GM23338 (cell line): ENCODE measurements at regions not wholly inside any gene's neighbourhood (a gene's known extent, or its start where the extent isn't known, plus 50 kb on each side); places are given as distances from the start of the nearest gene placed in this dataset.

Source experiments
- ATAC-seq: fragments of 200-7000 bp; cut with Tn5 transposase; 3 replicates; pipeline ENCODE4 v1.9.1; 2020
- DNase-seq: peaks from one replicate; pipeline ENCODE4 v3.0.0-alpha.2; 2015; ENCODE audit warnings: low spot score
- H2AFZ ChIP-seq: fragments of 200-600 bp; sonication (generic); 2 replicates; pipeline ENCODE4 v1.8.0; 2016; ENCODE audit warnings: antibody characterized with exemption, mild to moderate bottlenecking, moderate library complexity
- H3F3A ChIP-seq: fragments of 200-600 bp; sonication (generic); replicated peaks from 2 replicates; pipeline ENCODE4 v1.8.0; 2017; ENCODE audit warnings: antibody characterized with exemption, mixed run types, low read depth
- H3K27ac ChIP-seq: fragments of 200-600 bp; sonication (generic); 2 replicates; pipeline ENCODE4 v1.6.1; 2016; ENCODE audit warnings: low read depth
- H3K27me3 ChIP-seq: fragments of 200-600 bp; sonication (generic); 2 replicates; pipeline ENCODE4 v1.8.0; 2016; ENCODE audit warnings: mild to moderate bottlenecking, mixed run types, moderate library complexity; ENCODE audit not compliant: insufficient read depth
- H3K36me3 ChIP-seq: fragments of 200-600 bp; sonication (generic); 2 replicates; pipeline ENCODE4 v1.8.0; 2016; ENCODE audit warnings: mild to moderate bottlenecking; ENCODE audit not compliant: insufficient read depth
- H3K4me1 ChIP-seq: fragments of 200-600 bp; sonication (generic); 2 replicates; pipeline ENCODE4 v1.8.0; 2016; ENCODE audit warnings: mild to moderate bottlenecking, moderate library complexity; ENCODE audit not compliant: insufficient read depth
- H3K4me2 ChIP-seq: fragments of 200-600 bp; sonication (generic); 2 replicates; pipeline ENCODE4 v1.7.1; 2017; ENCODE audit warnings: mixed run types
- H3K4me3 ChIP-seq: fragments of 200-600 bp; sonication (generic); 2 replicates; pipeline ENCODE4 v1.6.1; 2016; ENCODE audit warnings: mixed run types
- H3K79me2 ChIP-seq: fragments of 200-600 bp; sonication (generic); replicated peaks from 2 replicates; pipeline ENCODE4 v1.8.0; 2017; ENCODE audit warnings: mild to moderate bottlenecking; ENCODE audit not compliant: insufficient read depth
- H3K9me2 ChIP-seq: fragments of 200-600 bp; sonication (generic); 2 replicates; pipeline ENCODE4 v1.8.0; 2017; ENCODE audit not compliant: insufficient read depth
- H4K20me1 ChIP-seq: fragments of 200-600 bp; sonication (generic); replicated peaks from 2 replicates; pipeline ENCODE4 v1.8.0; 2017; ENCODE audit warnings: mild to moderate bottlenecking; ENCODE audit not compliant: insufficient read depth
- H3K27ac Mint-ChIP-seq: 2 replicates; pipeline ENCODE4 v1.8.0; 2020; ENCODE audit warnings: inconsistent platforms, mild to moderate bottlenecking, moderate library complexity, mixed read lengths
- H3K27me3 Mint-ChIP-seq: 3 replicates; pipeline ENCODE4 v1.8.0; 2022; ENCODE audit warnings: low read depth, mild to moderate bottlenecking, moderate library complexity, mixed read lengths, inconsistent platforms; ENCODE audit not compliant: insufficient read depth, poor library complexity
- H3K36me3 Mint-ChIP-seq: 3 replicates; pipeline ENCODE4 v1.8.0; 2021; ENCODE audit warnings: low read depth, mild to moderate bottlenecking, inconsistent platforms, moderate library complexity, mixed read lengths
- H3K4me1 Mint-ChIP-seq: 3 replicates; pipeline ENCODE4 v1.8.0; 2020; ENCODE audit warnings: mild to moderate bottlenecking, inconsistent platforms, mixed read lengths
- H3K4me3 Mint-ChIP-seq: 3 replicates; pipeline ENCODE4 v1.8.0; 2021; ENCODE audit warnings: moderate library complexity, mild to moderate bottlenecking, inconsistent platforms, mixed read lengths
- H3K9me3 Mint-ChIP-seq: 3 replicates; pipeline ENCODE4 v1.8.0; 2020; ENCODE audit warnings: moderate library complexity, mild to moderate bottlenecking, inconsistent platforms, mixed read lengths
- CREB1 ChIP-seq: fragments of 250-450 bp; sonication (Bioruptor Pico); IDR thresholded peaks from 2 replicates; pipeline ENCODE4 v1.5.0; 2020; ENCODE audit warnings: low read depth, mild to moderate bottlenecking, moderate library complexity
- EZH2 ChIP-seq: fragments of 200-600 bp; sonication (generic); IDR thresholded peaks from one replicate; pipeline ENCODE4 v1.8.0; 2017; ENCODE audit warnings: antibody characterized with exemption, mild to moderate bottlenecking, low read depth; ENCODE audit not compliant: unreplicated experiment
- EZH2phosphoT487 ChIP-seq: fragments of 200-600 bp; sonication (generic); IDR thresholded peaks from one replicate; pipeline ENCODE4 v1.8.1; 2018; ENCODE audit warnings: antibody characterized with exemption; ENCODE audit not compliant: unreplicated experiment
- JUNB ChIP-seq: IDR thresholded peaks from one replicate; pipeline ENCODE4 v1.6.1; 2016; ENCODE audit warnings: antibody characterized with exemption; ENCODE audit not compliant: unreplicated experiment
- NANOG ChIP-seq: IDR thresholded peaks from 2 replicates; pipeline ENCODE4 v1.6.1; 2016; ENCODE audit warnings: antibody characterized with exemption, borderline replicate concordance
- POLR2AphosphoS5 ChIP-seq: IDR thresholded peaks from 2 replicates; pipeline ENCODE4 v1.6.1; 2016; ENCODE audit warnings: antibody characterized with exemption, low read depth
- STAT1 ChIP-seq: IDR thresholded peaks from one replicate; pipeline ENCODE4 v1.6.1; 2016; ENCODE audit warnings: antibody characterized with exemption; ENCODE audit not compliant: unreplicated experiment
- ZNF114 ChIP-seq: fragments of 250-450 bp; sonication (Bioruptor Pico); IDR thresholded peaks from 2 replicates; pipeline ENCODE4 v1.5.0; 2020; ENCODE audit warnings: mild to moderate bottlenecking, moderate library complexity
- ZNF331 ChIP-seq: fragments of 250-450 bp; sonication (Bioruptor Pico); IDR thresholded peaks from 2 replicates; pipeline ENCODE4 v1.5.0; 2020; ENCODE audit warnings: low read depth, mild to moderate bottlenecking, moderate library complexity
- TF ChIP-seq, protein P1 (sequence below): IDR thresholded peaks from one replicate; pipeline ENCODE4 v1.6.1; 2018; ENCODE audit warnings: antibody characterized with exemption; ENCODE audit not compliant: unreplicated experiment
- TF ChIP-seq, protein P2 (sequence below): fragments of 250-450 bp; sonication (Bioruptor Pico); IDR thresholded peaks from 2 replicates; pipeline ENCODE4 v1.5.0; 2020; ENCODE audit warnings: mild to moderate bottlenecking, moderate library complexity
- TF ChIP-seq, protein P3 (sequence below): IDR thresholded peaks from 2 replicates; pipeline ENCODE4 v1.6.1; 2016; ENCODE audit warnings: antibody characterized with exemption
- TF ChIP-seq, protein P4 (sequence below), 2 experiments: fragments of 200-600 bp in 1 of 2; sonication (generic) in 1 of 2; conservative IDR thresholded peaks; 2 replicates each; pipeline versions ENCODE4 v1.5.1 to v1.6.1; 2016 to 2017; ENCODE audit warnings: antibody characterized with exemption in 2 of 2, low read depth in 2 of 2, mild to moderate bottlenecking in 2 of 2, moderate library complexity in 1 of 2

DNA sequence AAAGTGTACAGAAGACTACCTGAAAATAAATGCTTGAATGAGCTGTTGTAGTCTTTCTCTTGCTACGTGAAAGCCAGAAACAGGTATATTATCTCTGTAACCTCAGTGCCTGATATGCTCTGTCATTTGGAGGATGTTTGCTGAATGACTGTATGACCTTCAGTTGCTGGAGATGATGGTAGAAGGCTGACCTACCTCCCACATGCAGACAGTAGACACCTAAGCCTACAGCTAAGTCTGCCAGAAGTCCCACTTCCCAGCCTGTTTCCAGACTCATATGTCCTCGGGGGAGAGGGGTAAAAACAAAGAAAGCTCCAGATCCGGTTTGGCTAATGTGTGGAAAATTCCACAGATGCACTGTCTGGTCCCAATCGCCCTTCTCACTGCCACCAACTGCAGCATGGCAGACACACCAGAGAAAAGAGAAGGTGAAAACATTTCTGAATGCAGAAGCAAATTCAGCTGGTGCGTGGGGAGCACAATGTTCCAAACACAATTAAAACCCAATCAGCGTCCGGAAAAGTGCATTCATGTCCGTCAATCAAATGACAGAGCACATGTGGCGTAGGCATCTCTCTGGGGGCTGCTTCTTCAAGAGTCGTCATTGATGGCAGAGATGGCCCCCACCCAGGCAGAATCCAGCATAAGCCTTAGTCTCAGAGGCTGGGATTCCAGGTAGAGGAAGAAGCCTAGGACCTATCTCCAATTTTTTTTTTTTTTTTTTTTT is 76.3 kb upstream of the TBX3 start:
- H3K4me3 Mint-ChIP-seq, result no peak overlapping the region
- peaks cover 1% of the 10 kb centered on the region for H3K27me3 Mint-ChIP-seq
- no peaks in the 10 kb centered on the region for H3K9me2 ChIP-seq
- 0 out of 2 replicates have a peak overlapping the region, but pooled peaks have one; percentile 32 for H2AFZ ChIP-seq
- DNase-seq (no peak), ATAC-seq (no peak)
- H4K20me1 ChIP-seq, result no peaks in the 10 kb centered on the region
- no peaks in the 10 kb centered on the region for H3K36me3 ChIP-seq
- H3K36me3 Mint-ChIP-seq, result no peaks in the 10 kb centered on the region
- no peaks in the 10 kb centered on the region for H3K27me3 ChIP-seq
- no peak overlapping the region for H3K27ac Mint-ChIP-seq
- no peaks in the 10 kb centered on the region for H3K4me1 ChIP-seq
- H3K27ac ChIP-seq, result no peak overlapping the region
- no peak overlapping the region for H3K4me3 ChIP-seq
- H3K79me2 ChIP-seq, result no peaks in the 10 kb centered on the region
- H3K4me2 ChIP-seq, result no peak overlapping the region
- peaks cover 9% of the 10 kb centered on the region; the same call in 2 of the 3 replicates for H3K4me1 Mint-ChIP-seq
- H3F3A ChIP-seq, result no peaks in the 10 kb centered on the region
- TF ChIP-seq CREB1 (CRISPR knock-in tag) (no peak), STAT1 (no peak), POLR2AphosphoS5 (no peak), NANOG (no peak), ZNF114 (no peak), JUNB (no peak), EZH2phosphoT487 (no peak), EZH2 (no peak), ZNF331 (CRISPR knock-in tag) (no peak)
- TF ChIP-seq, protein P1, sequence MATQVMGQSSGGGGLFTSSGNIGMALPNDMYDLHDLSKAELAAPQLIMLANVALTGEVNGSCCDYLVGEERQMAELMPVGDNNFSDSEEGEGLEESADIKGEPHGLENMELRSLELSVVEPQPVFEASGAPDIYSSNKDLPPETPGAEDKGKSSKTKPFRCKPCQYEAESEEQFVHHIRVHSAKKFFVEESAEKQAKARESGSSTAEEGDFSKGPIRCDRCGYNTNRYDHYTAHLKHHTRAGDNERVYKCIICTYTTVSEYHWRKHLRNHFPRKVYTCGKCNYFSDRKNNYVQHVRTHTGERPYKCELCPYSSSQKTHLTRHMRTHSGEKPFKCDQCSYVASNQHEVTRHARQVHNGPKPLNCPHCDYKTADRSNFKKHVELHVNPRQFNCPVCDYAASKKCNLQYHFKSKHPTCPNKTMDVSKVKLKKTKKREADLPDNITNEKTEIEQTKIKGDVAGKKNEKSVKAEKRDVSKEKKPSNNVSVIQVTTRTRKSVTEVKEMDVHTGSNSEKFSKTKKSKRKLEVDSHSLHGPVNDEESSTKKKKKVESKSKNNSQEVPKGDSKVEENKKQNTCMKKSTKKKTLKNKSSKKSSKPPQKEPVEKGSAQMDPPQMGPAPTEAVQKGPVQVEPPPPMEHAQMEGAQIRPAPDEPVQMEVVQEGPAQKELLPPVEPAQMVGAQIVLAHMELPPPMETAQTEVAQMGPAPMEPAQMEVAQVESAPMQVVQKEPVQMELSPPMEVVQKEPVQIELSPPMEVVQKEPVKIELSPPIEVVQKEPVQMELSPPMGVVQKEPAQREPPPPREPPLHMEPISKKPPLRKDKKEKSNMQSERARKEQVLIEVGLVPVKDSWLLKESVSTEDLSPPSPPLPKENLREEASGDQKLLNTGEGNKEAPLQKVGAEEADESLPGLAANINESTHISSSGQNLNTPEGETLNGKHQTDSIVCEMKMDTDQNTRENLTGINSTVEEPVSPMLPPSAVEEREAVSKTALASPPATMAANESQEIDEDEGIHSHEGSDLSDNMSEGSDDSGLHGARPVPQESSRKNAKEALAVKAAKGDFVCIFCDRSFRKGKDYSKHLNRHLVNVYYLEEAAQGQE, result no peak
- TF ChIP-seq, protein P2, sequence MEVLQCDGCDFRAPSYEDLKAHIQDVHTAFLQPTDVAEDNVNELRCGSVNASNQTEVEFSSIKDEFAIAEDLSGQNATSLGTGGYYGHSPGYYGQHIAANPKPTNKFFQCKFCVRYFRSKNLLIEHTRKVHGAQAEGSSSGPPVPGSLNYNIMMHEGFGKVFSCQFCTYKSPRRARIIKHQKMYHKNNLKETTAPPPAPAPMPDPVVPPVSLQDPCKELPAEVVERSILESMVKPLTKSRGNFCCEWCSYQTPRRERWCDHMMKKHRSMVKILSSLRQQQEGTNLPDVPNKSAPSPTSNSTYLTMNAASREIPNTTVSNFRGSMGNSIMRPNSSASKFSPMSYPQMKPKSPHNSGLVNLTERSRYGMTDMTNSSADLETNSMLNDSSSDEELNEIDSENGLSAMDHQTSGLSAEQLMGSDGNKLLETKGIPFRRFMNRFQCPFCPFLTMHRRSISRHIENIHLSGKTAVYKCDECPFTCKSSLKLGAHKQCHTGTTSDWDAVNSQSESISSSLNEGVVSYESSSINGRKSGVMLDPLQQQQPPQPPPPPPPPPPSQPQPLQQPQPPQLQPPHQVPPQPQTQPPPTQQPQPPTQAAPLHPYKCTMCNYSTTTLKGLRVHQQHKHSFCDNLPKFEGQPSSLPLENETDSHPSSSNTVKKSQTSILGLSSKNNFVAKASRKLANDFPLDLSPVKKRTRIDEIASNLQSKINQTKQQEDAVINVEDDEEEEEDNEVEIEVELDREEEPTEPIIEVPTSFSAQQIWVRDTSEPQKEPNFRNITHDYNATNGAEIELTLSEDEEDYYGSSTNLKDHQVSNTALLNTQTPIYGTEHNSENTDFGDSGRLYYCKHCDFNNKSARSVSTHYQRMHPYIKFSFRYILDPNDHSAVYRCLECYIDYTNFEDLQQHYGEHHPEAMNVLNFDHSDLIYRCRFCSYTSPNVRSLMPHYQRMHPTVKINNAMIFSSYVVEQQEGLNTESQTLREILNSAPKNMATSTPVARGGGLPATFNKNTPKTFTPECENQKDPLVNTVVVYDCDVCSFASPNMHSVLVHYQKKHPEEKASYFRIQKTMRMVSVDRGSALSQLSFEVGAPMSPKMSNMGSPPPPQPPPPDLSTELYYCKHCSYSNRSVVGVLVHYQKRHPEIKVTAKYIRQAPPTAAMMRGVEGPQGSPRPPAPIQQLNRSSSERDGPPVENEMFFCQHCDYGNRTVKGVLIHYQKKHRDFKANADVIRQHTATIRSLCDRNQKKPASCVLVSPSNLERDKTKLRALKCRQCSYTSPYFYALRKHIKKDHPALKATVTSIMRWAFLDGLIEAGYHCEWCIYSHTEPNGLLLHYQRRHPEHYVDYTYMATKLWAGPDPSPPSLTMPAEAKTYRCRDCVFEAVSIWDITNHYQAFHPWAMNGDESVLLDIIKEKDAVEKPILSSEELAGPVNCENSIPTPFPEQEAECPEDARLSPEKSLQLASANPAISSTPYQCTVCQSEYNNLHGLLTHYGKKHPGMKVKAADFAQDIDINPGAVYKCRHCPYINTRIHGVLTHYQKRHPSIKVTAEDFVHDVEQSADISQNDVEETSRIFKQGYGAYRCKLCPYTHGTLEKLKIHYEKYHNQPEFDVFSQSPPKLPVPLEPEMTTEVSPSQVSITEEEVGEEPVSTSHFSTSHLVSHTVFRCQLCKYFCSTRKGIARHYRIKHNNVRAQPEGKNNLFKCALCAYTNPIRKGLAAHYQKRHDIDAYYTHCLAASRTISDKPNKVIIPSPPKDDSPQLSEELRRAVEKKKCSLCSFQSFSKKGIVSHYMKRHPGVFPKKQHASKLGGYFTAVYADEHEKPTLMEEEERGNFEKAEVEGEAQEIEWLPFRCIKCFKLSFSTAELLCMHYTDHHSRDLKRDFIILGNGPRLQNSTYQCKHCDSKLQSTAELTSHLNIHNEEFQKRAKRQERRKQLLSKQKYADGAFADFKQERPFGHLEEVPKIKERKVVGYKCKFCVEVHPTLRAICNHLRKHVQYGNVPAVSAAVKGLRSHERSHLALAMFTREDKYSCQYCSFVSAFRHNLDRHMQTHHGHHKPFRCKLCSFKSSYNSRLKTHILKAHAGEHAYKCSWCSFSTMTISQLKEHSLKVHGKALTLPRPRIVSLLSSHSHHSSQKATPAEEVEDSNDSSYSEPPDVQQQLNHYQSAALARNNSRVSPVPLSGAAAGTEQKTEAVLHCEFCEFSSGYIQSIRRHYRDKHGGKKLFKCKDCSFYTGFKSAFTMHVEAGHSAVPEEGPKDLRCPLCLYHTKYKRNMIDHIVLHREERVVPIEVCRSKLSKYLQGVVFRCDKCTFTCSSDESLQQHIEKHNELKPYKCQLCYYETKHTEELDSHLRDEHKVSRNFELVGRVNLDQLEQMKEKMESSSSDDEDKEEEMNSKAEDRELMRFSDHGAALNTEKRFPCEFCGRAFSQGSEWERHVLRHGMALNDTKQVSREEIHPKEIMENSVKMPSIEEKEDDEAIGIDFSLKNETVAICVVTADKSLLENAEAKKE, result no peak
- TF ChIP-seq, protein P3, sequence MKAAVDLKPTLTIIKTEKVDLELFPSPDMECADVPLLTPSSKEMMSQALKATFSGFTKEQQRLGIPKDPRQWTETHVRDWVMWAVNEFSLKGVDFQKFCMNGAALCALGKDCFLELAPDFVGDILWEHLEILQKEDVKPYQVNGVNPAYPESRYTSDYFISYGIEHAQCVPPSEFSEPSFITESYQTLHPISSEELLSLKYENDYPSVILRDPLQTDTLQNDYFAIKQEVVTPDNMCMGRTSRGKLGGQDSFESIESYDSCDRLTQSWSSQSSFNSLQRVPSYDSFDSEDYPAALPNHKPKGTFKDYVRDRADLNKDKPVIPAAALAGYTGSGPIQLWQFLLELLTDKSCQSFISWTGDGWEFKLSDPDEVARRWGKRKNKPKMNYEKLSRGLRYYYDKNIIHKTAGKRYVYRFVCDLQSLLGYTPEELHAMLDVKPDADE, result no peak
- TF ChIP-seq, protein P4, sequence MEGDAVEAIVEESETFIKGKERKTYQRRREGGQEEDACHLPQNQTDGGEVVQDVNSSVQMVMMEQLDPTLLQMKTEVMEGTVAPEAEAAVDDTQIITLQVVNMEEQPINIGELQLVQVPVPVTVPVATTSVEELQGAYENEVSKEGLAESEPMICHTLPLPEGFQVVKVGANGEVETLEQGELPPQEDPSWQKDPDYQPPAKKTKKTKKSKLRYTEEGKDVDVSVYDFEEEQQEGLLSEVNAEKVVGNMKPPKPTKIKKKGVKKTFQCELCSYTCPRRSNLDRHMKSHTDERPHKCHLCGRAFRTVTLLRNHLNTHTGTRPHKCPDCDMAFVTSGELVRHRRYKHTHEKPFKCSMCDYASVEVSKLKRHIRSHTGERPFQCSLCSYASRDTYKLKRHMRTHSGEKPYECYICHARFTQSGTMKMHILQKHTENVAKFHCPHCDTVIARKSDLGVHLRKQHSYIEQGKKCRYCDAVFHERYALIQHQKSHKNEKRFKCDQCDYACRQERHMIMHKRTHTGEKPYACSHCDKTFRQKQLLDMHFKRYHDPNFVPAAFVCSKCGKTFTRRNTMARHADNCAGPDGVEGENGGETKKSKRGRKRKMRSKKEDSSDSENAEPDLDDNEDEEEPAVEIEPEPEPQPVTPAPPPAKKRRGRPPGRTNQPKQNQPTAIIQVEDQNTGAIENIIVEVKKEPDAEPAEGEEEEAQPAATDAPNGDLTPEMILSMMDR (conservative IDR thresholded peaks at IDR 0.05; ENCODE audit: low read depth in 2 of 2), result no peak
- no peaks in the 10 kb centered on the region for H3K9me3 Mint-ChIP-seq
